ENCODE measurements at regions not wholly inside any gene's neighbourhood (a gene's known extent, or its start where the extent isn't known, plus 50 kb on each side); places are given as distances from the start of the nearest gene placed in this dataset.

- H3K27me3 ChIP-seq (replicated peaks; ENCODE audit: insufficient read depth, low read depth, low read length, poor library complexity): peaks cover 5% of the 10 kb centered on the region
- no peaks in the 10 kb centered on the region for H3K4me1 ChIP-seq (ENCODE audit: insufficient read depth, low read length, poor library complexity, severe bottlenecking)
- no peak for DNase-seq (ENCODE audit: low spot score)
- H3K9me3 ChIP-seq (ENCODE audit: low read depth, low read length, poor library complexity, severe bottlenecking): peaks cover 14% of the 10 kb centered on the region
- no peak overlapping the region for H3K4me3 ChIP-seq (ENCODE audit: low read depth, low read length, poor library complexity, severe bottlenecking)
- intact Hi-C loops (cut with micrococcal nuclease; ENCODE audit: unreplicated experiment): no loop called here
- no peak overlapping the region for H3K27ac ChIP-seq (ENCODE audit: low read depth, low read length, poor library complexity, severe bottlenecking)
- no peaks in the 10 kb centered on the region for H3K36me3 ChIP-seq (ENCODE audit: insufficient read depth, low read length, poor library complexity, severe bottlenecking)
- ChIA-PET POLR2A (ENCODE audit: low non-redundant PET) (no interaction called here), CTCF (no interaction called here)
- TF ChIP-seq CTCF (conservative IDR thresholded peaks at IDR 0.05; ENCODE audit: low read depth, low read length) (no peak), EZH2 (IDR thresholded peaks at IDR 0.05; ENCODE audit: borderline replicate concordance, low read depth, low read length, poor library complexity, severe bottlenecking) (no peak)
- BruUV-seq (replicated peaks): no TSS peak
Measured at GRCh38 chr4:4792466-4792865, 67.0 kb upstream of the MSX1 start.

DNA sequence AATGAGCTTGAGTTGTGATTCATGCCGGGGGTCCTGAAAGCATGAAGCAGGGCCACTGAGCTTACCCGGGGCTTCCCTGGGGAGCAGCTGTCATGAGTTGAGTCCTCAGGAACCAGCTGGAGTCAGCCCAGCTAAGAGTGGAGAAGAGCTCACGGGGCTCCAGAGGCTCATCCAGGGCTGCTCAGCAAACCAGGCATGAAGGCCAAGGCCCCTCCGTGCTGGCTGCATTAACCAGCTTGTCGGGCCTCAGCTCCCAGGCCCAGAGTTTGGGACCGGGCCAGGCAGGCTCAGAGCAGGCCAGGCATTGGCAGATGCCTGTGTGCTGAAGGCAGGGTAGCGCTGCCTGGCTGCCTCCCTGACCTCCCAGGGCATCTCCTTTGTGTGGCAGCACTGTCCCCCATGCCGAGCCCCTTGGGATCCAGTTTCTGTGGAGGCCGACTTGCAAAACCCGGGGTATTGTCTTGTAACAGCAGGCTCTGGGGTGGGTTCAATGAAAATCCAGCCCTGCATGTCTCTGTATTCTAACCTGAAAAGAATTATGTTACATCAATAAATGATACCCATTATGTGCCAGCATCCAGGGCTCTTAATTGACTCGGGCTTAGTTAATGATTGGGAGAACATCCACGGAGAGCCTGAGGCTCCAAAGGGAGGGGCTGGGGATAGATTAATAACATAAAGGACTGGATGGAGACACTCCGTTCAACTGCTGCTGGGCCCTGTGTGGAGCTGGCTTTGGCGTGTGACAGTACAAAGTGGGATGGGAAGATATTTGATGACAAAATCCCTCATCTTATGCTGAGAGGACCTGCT lies 68.0 kb upstream of the MSX1 start:
- Histone ChIP-seq H3K4me3 (ENCODE audit: low read depth, low read length, poor library complexity, severe bottlenecking) (no peak overlapping the region), H3K9me3 (ENCODE audit: low read depth, low read length, poor library complexity, severe bottlenecking) (peaks cover 14% of the 10 kb centered on the region), H3K27me3 (replicated peaks; ENCODE audit: insufficient read depth, low read depth, low read length, poor library complexity) (no peaks in the 10 kb centered on the region), H3K27ac (ENCODE audit: low read depth, low read length, poor library complexity, severe bottlenecking) (no peak overlapping the region), H3K36me3 (ENCODE audit: insufficient read depth, low read length, poor library complexity, severe bottlenecking) (no peaks in the 10 kb centered on the region), H3K4me1 (ENCODE audit: insufficient read depth, low read length, poor library complexity, severe bottlenecking) (no peaks in the 10 kb centered on the region)
- ChIA-PET POLR2A (ENCODE audit: low non-redundant PET) (no interaction called here), CTCF (no interaction called here)
- peak; percentile 86 for DNase-seq (ENCODE audit: low spot score)
- no TSS peak for BruUV-seq (replicated peaks)
- TF ChIP-seq CTCF (conservative IDR thresholded peaks at IDR 0.05; ENCODE audit: low read depth, low read length): no peak
- TF ChIP-seq EZH2 (IDR thresholded peaks at IDR 0.05; ENCODE audit: borderline replicate concordance, low read depth, low read length, poor library complexity, severe bottlenecking): no peak
- intact Hi-C loops (cut with micrococcal nuclease; ENCODE audit: unreplicated experiment): no loop called here

DNA sequence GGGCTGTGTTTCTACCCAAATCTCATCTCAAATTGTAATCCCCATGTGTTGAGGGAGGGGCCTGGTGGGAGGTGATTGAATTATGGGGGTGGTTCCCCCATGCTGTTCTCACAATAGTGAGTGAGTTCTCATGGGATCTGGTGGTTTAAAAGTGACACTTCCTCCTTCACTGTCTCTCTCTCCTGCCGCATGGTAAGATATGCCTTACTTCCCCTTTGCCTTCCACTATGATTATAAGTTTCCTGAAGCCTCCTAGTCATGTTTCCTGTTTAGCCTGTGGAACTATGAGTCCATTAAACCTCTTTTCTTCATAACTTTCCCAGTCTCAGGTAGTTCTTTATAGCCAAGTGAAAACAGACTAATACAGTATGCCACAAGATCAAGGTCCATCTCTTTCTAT lies 70.0 kb upstream of the MSX1 start:
- peaks cover 14% of the 10 kb centered on the region for H3K9me3 ChIP-seq (ENCODE audit: low read depth, low read length, poor library complexity, severe bottlenecking)
- BruUV-seq (replicated peaks): no TSS peak
- DNase-seq (ENCODE audit: low spot score): no peak
- H3K4me3 ChIP-seq (ENCODE audit: low read depth, low read length, poor library complexity, severe bottlenecking): no peak overlapping the region
- no peaks in the 10 kb centered on the region for H3K4me1 ChIP-seq (ENCODE audit: insufficient read depth, low read length, poor library complexity, severe bottlenecking)
- no peak overlapping the region for H3K27ac ChIP-seq (ENCODE audit: low read depth, low read length, poor library complexity, severe bottlenecking)
- TF ChIP-seq CTCF (conservative IDR thresholded peaks at IDR 0.05; ENCODE audit: low read depth, low read length) (no peak), EZH2 (IDR thresholded peaks at IDR 0.05; ENCODE audit: borderline replicate concordance, low read depth, low read length, poor library complexity, severe bottlenecking) (no peak)
- H3K36me3 ChIP-seq (ENCODE audit: insufficient read depth, low read length, poor library complexity, severe bottlenecking): no peaks in the 10 kb centered on the region
- CTCF ChIA-PET: no interaction called here
- POLR2A ChIA-PET (ENCODE audit: low non-redundant PET): no interaction called here
- intact Hi-C loops (cut with micrococcal nuclease; ENCODE audit: unreplicated experiment): no loop called here
- H3K27me3 ChIP-seq (replicated peaks; ENCODE audit: insufficient read depth, low read depth, low read length, poor library complexity): no peaks in the 10 kb centered on the region
